SH-SY5Y (cell line): ENCODE measurements at regions not wholly inside any gene's neighbourhood (a gene's known extent, or its start where the extent isn't known, plus 50 kb on each side); places are given as distances from the start of the nearest gene placed in this dataset.

Experiments used
- GATA2 ChIP-seq: IDR thresholded peaks from 2 replicates; pipeline ENCODE4 v1.6.1; 2011; ENCODE audit warnings: mild to moderate bottlenecking, low read depth, low read length
- GATA3 ChIP-seq: IDR thresholded peaks from 2 replicates; pipeline ENCODE4 v1.6.1; 2011; ENCODE audit warnings: low read depth, mild to moderate bottlenecking, low read length, moderate library complexity

GRCh38 chr2:53438100-53438499 lies 329.5 kb upstream of the CHAC2 start:
- TF ChIP-seq GATA2, result no peak
- no peak for TF ChIP-seq GATA3
